Upper lobe of left lung (tissue), 6 donors: ENCODE measurements at regions not wholly inside any gene's neighbourhood (a gene's known extent, or its start where the extent isn't known, plus 50 kb on each side); places are given as distances from the start of the nearest gene placed in this dataset.

ENCODE experiments used
- ATAC-seq, 2 donors: fragments of 200-7000 bp; cut with Tn5 transposase; one replicate each; pipeline ENCODE4 v1.9.1; 2022; ENCODE audit warnings: mild to moderate bottlenecking in 2 of 2, moderate library complexity in 2 of 2; ENCODE audit not compliant: low FRiP score in 2 of 2
- DNase-seq, 2 donors: peaks; one replicate each; pipeline ENCODE4 v3.0.0-alpha.2; 2019 to 2020
- H3K27ac ChIP-seq, 4 donors: fragments of 200-600 bp; sonication (generic); one replicate each; pipeline ENCODE4 v1.5.1; 2016 to 2019
- H3K27me3 ChIP-seq, 4 donors: fragments of 200-600 bp; sonication (generic); one replicate each; pipeline ENCODE4 v1.5.1; 2017 to 2019
- H3K36me3 ChIP-seq, 4 donors: fragments of 200-600 bp; sonication (generic); one replicate each; pipeline ENCODE4 v1.5.1; 2016 to 2019
- H3K4me1 ChIP-seq, 4 donors: fragments of 200-600 bp; sonication (generic); one replicate each; pipeline ENCODE4 v1.5.1; 2018 to 2019
- H3K4me3 ChIP-seq, 4 donors: fragments of 200-600 bp; sonication (generic); one replicate each; pipeline ENCODE4 v1.5.1; 2017 to 2019; ENCODE audit warnings: mild to moderate bottlenecking in 2 of 4, moderate library complexity in 1 of 4
- H3K9me3 ChIP-seq, 4 donors: fragments of 200-600 bp; sonication (generic); one replicate each; pipeline ENCODE4 v1.5.1; 2018 to 2019
- CTCF ChIP-seq, 6 experiments: fragments of 450-650 bp in 4 of 6; fragments of 200-600 bp in 2 of 6; sonication (generic) in 2 of 6; IDR thresholded peaks; one replicate each; pipeline ENCODE4 v1.5.1; 2016 to 2019; ENCODE audit warnings: antibody characterized with exemption in 6 of 6
- EP300 ChIP-seq, 4 donors: sonication (generic); formaldehyde crosslinking; IDR thresholded peaks; one replicate each; pipeline ENCODE4 v1.5.1; 2017; ENCODE audit warnings: antibody characterized with exemption in 4 of 4, control low read depth in 2 of 4
- POLR2A ChIP-seq, 4 donors: fragments of 450-650 bp; IDR thresholded peaks; one replicate each; pipeline ENCODE4 v1.5.1; 2016 to 2017; ENCODE audit warnings: antibody characterized with exemption in 4 of 4, mild to moderate bottlenecking in 2 of 4
- POLR2AphosphoS5 ChIP-seq, 2 donors: sonication (generic); formaldehyde crosslinking; IDR thresholded peaks; one replicate each; pipeline ENCODE4 v1.5.1; 2017; ENCODE audit warnings: antibody characterized with exemption in 2 of 2
- WGBS, 2 donors: methylation state at CpG; one replicate each; pipeline ENCODE4 v1.1.5; 2017 to 2018; 5-methylcytosine and 5-hydroxymethylcytosine counted together
- donor health status: DM: no; HTN: no; CAD: no; lungs with moderate emphysema.
- donor health status: DM: no; HTN: yes; CAD: no; lungs with severe emphysema.

DNA sequence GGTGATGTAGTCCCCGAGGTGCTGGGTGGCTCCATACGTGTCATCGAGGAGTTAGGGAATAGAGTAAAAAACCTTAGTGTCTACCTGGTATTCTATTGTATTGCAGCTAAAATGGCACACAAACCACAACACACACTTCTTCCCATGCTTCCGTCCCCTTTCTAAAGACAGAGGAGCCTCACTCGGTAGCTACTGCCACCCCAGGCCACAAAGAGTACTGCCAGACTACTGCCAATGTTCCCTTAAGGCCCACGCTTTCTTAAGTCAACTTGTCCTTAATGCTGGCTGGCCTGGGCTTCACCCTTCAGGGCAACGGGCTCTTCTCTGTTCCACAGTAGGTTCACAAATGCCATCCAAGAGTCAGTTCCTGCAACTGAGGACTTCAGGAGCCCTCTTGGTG lies 673.0 kb downstream of the ELAVL2 start:
- 89 to 93% methylated on average over 7 of the region's 7 CpGs for WGBS, 2 donors

GRCh38 chr9:23160491-23160890 lies 665.5 kb downstream of the ELAVL2 start:
- DNase-seq (no peak), ATAC-seq (no peak)
- peaks cover 0 to 5% (median 0%) of the 10 kb centered on the region in 4 donors for H3K9me3 ChIP-seq
- TF ChIP-seq EP300 (IDR thresholded peaks at IDR 0.05) = no peak
- no peak for TF ChIP-seq POLR2AphosphoS5 (IDR thresholded peaks at IDR 0.05)
- 76 to 95% methylated on average over 2 of the region's 2 CpGs for WGBS, 2 donors
- no peaks in the 10 kb centered on the region for H3K4me1 ChIP-seq
- no peak overlapping the region for H3K4me3 ChIP-seq
- no peaks in the 10 kb centered on the region for H3K27me3 ChIP-seq
- no peaks in the 10 kb centered on the region for H3K36me3 ChIP-seq
- no peak overlapping the region for H3K27ac ChIP-seq

More for the DNA sequence above, 673.0 kb downstream of the ELAVL2 start:
- no peaks in the 10 kb centered on the region for H3K9me3 ChIP-seq
- no peak overlapping the region for H3K27ac ChIP-seq
- H3K4me1 ChIP-seq = no peaks in the 10 kb centered on the region
- H3K27me3 ChIP-seq = no peaks in the 10 kb centered on the region
- DNase-seq (no peak), ATAC-seq (no peak)
- H3K36me3 ChIP-seq = no peaks in the 10 kb centered on the region
- no peak overlapping the region for H3K4me3 ChIP-seq
- TF ChIP-seq POLR2A (IDR thresholded peaks at IDR 0.05) (no peak), EP300 (IDR thresholded peaks at IDR 0.05) (no peak), POLR2AphosphoS5 (IDR thresholded peaks at IDR 0.05) (no peak), CTCF (IDR thresholded peaks at IDR 0.05) (no peak)

DNA sequence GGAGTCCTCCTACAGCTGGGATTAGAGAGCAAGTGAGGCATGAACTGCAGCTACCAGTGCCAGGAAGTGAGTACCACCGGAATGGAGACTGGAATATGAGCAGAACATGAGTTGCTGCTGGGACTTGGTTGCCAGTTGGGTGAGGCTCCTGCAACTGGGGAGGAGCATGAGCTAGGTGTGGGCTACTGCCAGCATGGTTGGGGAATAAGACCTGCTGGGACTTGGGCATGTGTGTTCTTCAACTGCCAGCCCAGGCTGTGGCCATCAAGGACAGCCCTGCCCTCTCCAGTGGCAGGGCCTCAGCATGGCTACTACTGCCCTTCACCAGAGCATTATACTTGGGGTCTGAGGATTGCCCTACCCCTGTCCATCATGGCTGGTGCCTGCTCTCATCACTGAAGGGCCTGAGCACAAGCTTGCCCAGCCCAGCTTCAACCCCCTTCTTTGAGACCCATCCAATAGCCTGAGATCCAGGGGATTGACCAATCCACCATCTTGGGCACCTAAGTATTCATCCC lies 665.0 kb downstream of the ELAVL2 start:
- Histone ChIP-seq H3K27ac (no peak overlapping the region), H3K36me3 (no peaks in the 10 kb centered on the region), H3K9me3 (peaks cover 0 to 5% (median 0%) of the 10 kb centered on the region in 4 donors), H3K27me3 (no peaks in the 10 kb centered on the region), H3K4me3 (no peak overlapping the region), H3K4me1 (no peaks in the 10 kb centered on the region)
- DNase-seq (no peak), ATAC-seq (peak in 1 of 2 donors; percentile 61)
- TF ChIP-seq EP300 (IDR thresholded peaks at IDR 0.05) (no peak), POLR2A (IDR thresholded peaks at IDR 0.05) (no peak), CTCF (IDR thresholded peaks at IDR 0.05) (no peak), POLR2AphosphoS5 (IDR thresholded peaks at IDR 0.05) (no peak)
- WGBS, 2 donors = 81 to 94% methylated on average over 1 of the region's 1 CpG

DNA sequence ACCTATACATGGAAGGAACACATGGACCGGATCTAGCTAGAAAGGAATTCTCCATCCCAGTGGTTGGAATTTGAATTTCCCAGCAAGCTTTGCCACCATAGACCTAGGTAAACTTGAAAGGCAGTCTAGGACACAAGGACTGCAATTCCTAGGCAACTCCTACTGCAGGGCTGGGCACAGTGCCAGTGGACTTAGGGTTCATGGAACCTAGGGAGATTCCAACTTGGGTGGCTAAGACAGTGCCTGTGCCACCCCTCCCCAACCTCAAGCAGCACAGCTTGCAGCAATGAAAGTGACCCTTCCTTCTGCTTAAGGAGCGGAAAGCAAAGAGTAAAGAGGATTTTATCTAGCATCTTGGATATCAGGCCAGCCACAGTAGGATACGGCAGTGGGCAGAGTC lies 663.3 kb downstream of the ELAVL2 start:
- no peak for TF ChIP-seq POLR2A (IDR thresholded peaks at IDR 0.05)
- no peak for TF ChIP-seq POLR2AphosphoS5 (IDR thresholded peaks at IDR 0.05)
- no peak for TF ChIP-seq EP300 (IDR thresholded peaks at IDR 0.05)
- TF ChIP-seq CTCF (IDR thresholded peaks at IDR 0.05) = no peak
- no peaks in the 10 kb centered on the region for H3K27me3 ChIP-seq
- H3K36me3 ChIP-seq = no peaks in the 10 kb centered on the region
- H3K4me1 ChIP-seq = no peaks in the 10 kb centered on the region
- DNase-seq = no peak
- H3K9me3 ChIP-seq = peaks cover 0 to 5% (median 0%) of the 10 kb centered on the region in 4 donors
- WGBS, 2 donors = 96 to 100% methylated on average over 3 of the region's 3 CpGs
- H3K27ac ChIP-seq = no peak overlapping the region
- ATAC-seq = no peak
- H3K4me3 ChIP-seq = no peak overlapping the region

GRCh38 chr9:23171479-23171878 lies 654.6 kb downstream of the ELAVL2 start:
- H3K4me3 ChIP-seq = no peak overlapping the region
- no peak overlapping the region for H3K27ac ChIP-seq
- no peak for DNase-seq

More at GRCh38 chr9:23171479-23171878, 654.6 kb downstream of the ELAVL2 start:
- Histone ChIP-seq H3K9me3 (peaks cover 0 to 3% (median 0%) of the 10 kb centered on the region in 4 donors), H3K4me1 (no peaks in the 10 kb centered on the region), H3K36me3 (no peaks in the 10 kb centered on the region), H3K27me3 (no peaks in the 10 kb centered on the region)
- no peak for ATAC-seq
- TF ChIP-seq EP300 (IDR thresholded peaks at IDR 0.05) (no peak), CTCF (IDR thresholded peaks at IDR 0.05) (no peak), POLR2A (IDR thresholded peaks at IDR 0.05) (no peak), POLR2AphosphoS5 (IDR thresholded peaks at IDR 0.05) (no peak)
